IPS-20b (cell line): ENCODE measurements at regions not wholly inside any gene's neighbourhood (a gene's known extent, or its start where the extent isn't known, plus 50 kb on each side); places are given as distances from the start of the nearest gene placed in this dataset.
"Not testable (repeated sequence)": the region's sequence is repeated elsewhere in the genome, so short reads cannot be mapped to it uniquely, and the experiment has no call there.

Source experiments
- H3K27ac ChIP-seq: one replicate; pipeline ENCODE4 v1.5.1; 2013; ENCODE audit warnings: low read length
- H3K27me3 ChIP-seq: 2 replicates; pipeline ENCODE4 v1.6.1; 2013; ENCODE audit warnings: mild to moderate bottlenecking, low read length, inconsistent platforms; ENCODE audit not compliant: insufficient read depth
- H3K36me3 ChIP-seq: 2 replicates; pipeline ENCODE4 v1.6.1; 2013; ENCODE audit warnings: low read depth, mild to moderate bottlenecking, inconsistent platforms, low read length, moderate library complexity; ENCODE audit not compliant: insufficient read depth
- H3K4me1 ChIP-seq: 2 replicates; pipeline ENCODE4 v1.6.1; 2013; ENCODE audit warnings: mild to moderate bottlenecking, control low read depth, inconsistent platforms, low read length, moderate library complexity; ENCODE audit not compliant: insufficient read depth
- H3K4me3 ChIP-seq: 2 replicates; pipeline ENCODE4 v1.5.1; 2013; ENCODE audit warnings: mild to moderate bottlenecking, low read length, inconsistent platforms
- H3K9ac ChIP-seq: 2 replicates; pipeline ENCODE4 v1.6.1; 2013; ENCODE audit warnings: low read depth, mild to moderate bottlenecking, inconsistent platforms, low read length, moderate library complexity
- H3K9me3 ChIP-seq: 2 replicates; pipeline ENCODE4 v1.6.1; 2013; ENCODE audit warnings: mild to moderate bottlenecking, low read depth, low read length, inconsistent platforms; ENCODE audit not compliant: insufficient read depth

GRCh38 chr5:174503461-174504265, 220.7 kb upstream of the MSX2 start:
- Histone ChIP-seq H3K27ac (no peak overlapping the region), H3K36me3 (no peaks in the 10 kb centered on the region), H3K4me3 (no peak overlapping the region), H3K9ac (no peak overlapping the region), H3K27me3 (no peaks in the 10 kb centered on the region), H3K9me3 (peaks cover 12% of the 10 kb centered on the region), H3K4me1 (no peaks in the 10 kb centered on the region)

GRCh38 chr5:174504266-174504726, 220.1 kb upstream of the MSX2 start:
- Histone ChIP-seq H3K4me3 (no peak overlapping the region), H3K4me1 (no peaks in the 10 kb centered on the region), H3K9ac (no peak overlapping the region), H3K27ac (no peak overlapping the region), H3K27me3 (no peaks in the 10 kb centered on the region), H3K9me3 (peaks cover 6% of the 10 kb centered on the region), H3K36me3 (no peaks in the 10 kb centered on the region)

- Histone ChIP-seq H3K4me3 (no peak overlapping the region), H3K27me3 (no peaks in the 10 kb centered on the region)
These were observed 218.8 kb upstream of the MSX2 start for GRCh38 chr5:174505621-174506020.

GRCh38 chr5:174510782-174511453, 213.5 kb upstream of the MSX2 start:
- H3K27me3 ChIP-seq, H3K36me3 ChIP-seq, H3K4me3 ChIP-seq, H3K9me3 ChIP-seq, H3K27ac ChIP-seq, H3K4me1 ChIP-seq, H3K9ac ChIP-seq: not testable (repeated sequence)

More at GRCh38 chr5:174505621-174506020, 218.8 kb upstream of the MSX2 start:
- no peak overlapping the region for H3K9ac ChIP-seq
- H3K9me3 ChIP-seq, result no peaks in the 10 kb centered on the region
- no peaks in the 10 kb centered on the region for H3K36me3 ChIP-seq
- H3K4me1 ChIP-seq, result no peaks in the 10 kb centered on the region
- H3K27ac ChIP-seq, result no peak overlapping the region

- Histone ChIP-seq H3K36me3 (no peaks in the 10 kb centered on the region), H3K9ac (no peak overlapping the region), H3K27me3 (no peaks in the 10 kb centered on the region), H3K4me1 (no peaks in the 10 kb centered on the region), H3K9me3 (no peaks in the 10 kb centered on the region), H3K27ac (no peak overlapping the region), H3K4me3 (no peak overlapping the region)
These were observed 212.6 kb upstream of the MSX2 start for GRCh38 chr5:174511714-174512253.

GRCh38 chr5:174514325-174514724, 210.1 kb upstream of the MSX2 start:
- H3K9ac ChIP-seq, result no peak overlapping the region
- no peak overlapping the region for H3K27ac ChIP-seq
- no peaks in the 10 kb centered on the region for H3K4me1 ChIP-seq
- H3K27me3 ChIP-seq, result peaks cover 6% of the 10 kb centered on the region
- H3K4me3 ChIP-seq, result no peak overlapping the region
- no peaks in the 10 kb centered on the region for H3K36me3 ChIP-seq
- no peaks in the 10 kb centered on the region for H3K9me3 ChIP-seq

- Histone ChIP-seq H3K36me3 (no peaks in the 10 kb centered on the region), H3K4me3 (no peak overlapping the region), H3K27ac (no peak overlapping the region), H3K27me3 (peaks cover 13% of the 10 kb centered on the region), H3K9ac (no peak overlapping the region), H3K9me3 (no peaks in the 10 kb centered on the region), H3K4me1 (no peaks in the 10 kb centered on the region; the same call in 1 of the 2 replicates)
These were observed 209.4 kb upstream of the MSX2 start for GRCh38 chr5:174514983-174515394.

- Histone ChIP-seq H3K36me3 (no peaks in the 10 kb centered on the region), H3K27me3 (peaks cover 29% of the 10 kb centered on the region), H3K4me3 (no peak overlapping the region), H3K9ac (no peak overlapping the region), H3K4me1 (peaks cover 3% of the 10 kb centered on the region; the same call in 1 of the 2 replicates), H3K27ac (no peak overlapping the region), H3K9me3 (no peaks in the 10 kb centered on the region)
These were observed 207.6 kb upstream of the MSX2 start for GRCh38 chr5:174516741-174517140.

GRCh38 chr5:174518512-174518911, 205.9 kb upstream of the MSX2 start:
- H3K9ac ChIP-seq, result no peak overlapping the region
- no peak overlapping the region for H3K27ac ChIP-seq
- no peaks in the 10 kb centered on the region for H3K36me3 ChIP-seq
- no peak overlapping the region for H3K4me3 ChIP-seq
- peaks cover 47% of the 10 kb centered on the region for H3K27me3 ChIP-seq
- H3K4me1 ChIP-seq, result peaks cover 3% of the 10 kb centered on the region; the same call in 1 of the 2 replicates
- H3K9me3 ChIP-seq, result no peaks in the 10 kb centered on the region

- Histone ChIP-seq H3K27ac (no peak overlapping the region), H3K36me3 (no peaks in the 10 kb centered on the region), H3K27me3 (peaks cover 47% of the 10 kb centered on the region), H3K4me1 (peaks cover 3% of the 10 kb centered on the region; the same call in 1 of the 2 replicates), H3K9me3 (no peaks in the 10 kb centered on the region), H3K9ac (no peak overlapping the region), H3K4me3 (peak overlapping the region; percentile 24; the same call in 1 of the 2 replicates)
These were observed 203.7 kb upstream of the MSX2 start for GRCh38 chr5:174520420-174521396.

- Histone ChIP-seq H3K9me3 (no peaks in the 10 kb centered on the region), H3K27ac (no peak overlapping the region), H3K27me3 (peaks cover 47% of the 10 kb centered on the region), H3K9ac (no peak overlapping the region), H3K4me1 (peaks cover 3% of the 10 kb centered on the region; the same call in 1 of the 2 replicates), H3K4me3 (no peak overlapping the region), H3K36me3 (no peaks in the 10 kb centered on the region)
These were observed 202.9 kb upstream of the MSX2 start for GRCh38 chr5:174521449-174521848.
